Astrocyte (in vitro differentiated cells and primary cell): ENCODE measurements at regions not wholly inside any gene's neighbourhood (a gene's known extent, or its start where the extent isn't known, plus 50 kb on each side); places are given as distances from the start of the nearest gene placed in this dataset.

Source experiments
- DNase-seq: peaks from one replicate; pipeline ENCODE4 v3.0.0-alpha.2; 2010; ENCODE audit warnings: low read depth
- FAIRE-seq: peaks from 2 replicates; lab custom pipeline; 2011; peaks lifted over from hg19 to GRCh38; lab: Jason Lieb, UNC
- H2AFZ ChIP-seq: 2 replicates; pipeline ENCODE4 v1.6.0; 2012; ENCODE audit warnings: low read depth, low read length, inconsistent platforms
- H3K27ac ChIP-seq: 2 replicates; pipeline ENCODE4 v1.5.1; 2011; ENCODE audit warnings: low read depth, low read length, inconsistent platforms
- H3K27me3 ChIP-seq: 2 replicates; pipeline ENCODE4 v1.6.0; 2011; ENCODE audit warnings: low read length, inconsistent platforms; ENCODE audit not compliant: insufficient read depth
- H3K36me3 ChIP-seq: 2 replicates; pipeline ENCODE4 v1.5.1; 2011; ENCODE audit warnings: low read length, inconsistent platforms; ENCODE audit not compliant: insufficient read depth
- H3K4me1 ChIP-seq: 2 replicates; pipeline ENCODE4 v1.5.1; 2011; ENCODE audit warnings: low read length, inconsistent platforms; ENCODE audit not compliant: insufficient read depth
- H3K4me2 ChIP-seq: 2 replicates; pipeline ENCODE4 v1.6.0; 2012; ENCODE audit warnings: low read length, inconsistent platforms
- H3K4me3 ChIP-seq: 2 replicates; pipeline ENCODE4 v1.5.1; 2011; ENCODE audit warnings: low read depth, mild to moderate bottlenecking, low read length, inconsistent platforms; ENCODE audit not compliant: insufficient read depth
- H3K79me2 ChIP-seq: 2 replicates; pipeline ENCODE4 v1.6.0; 2012; ENCODE audit warnings: mild to moderate bottlenecking, low read length, inconsistent platforms; ENCODE audit not compliant: insufficient read depth
- H3K9ac ChIP-seq: 2 replicates; pipeline ENCODE4 v1.6.0; 2012; ENCODE audit warnings: mild to moderate bottlenecking, low read length, inconsistent platforms
- H3K9me3 ChIP-seq: 2 replicates; pipeline ENCODE4 v1.5.1; 2012; ENCODE audit warnings: low read depth, mild to moderate bottlenecking, low read length, inconsistent platforms; ENCODE audit not compliant: insufficient read depth
- H4K20me1 ChIP-seq: 2 replicates; pipeline ENCODE4 v1.6.0; 2012; ENCODE audit warnings: low read length, inconsistent platforms; ENCODE audit not compliant: insufficient read depth
- H3K27ac Mint-ChIP-seq: one replicate; pipeline ENCODE4 v1.8.0; 2021; ENCODE audit warnings: mild to moderate bottlenecking, mixed read lengths; ENCODE audit not compliant: unreplicated experiment
- H3K27me3 Mint-ChIP-seq: one replicate; pipeline ENCODE4 v1.8.0; 2021; ENCODE audit warnings: low read depth, mixed read lengths; ENCODE audit not compliant: unreplicated experiment
- H3K36me3 Mint-ChIP-seq: one replicate; pipeline ENCODE4 v1.8.0; 2021; ENCODE audit warnings: low read depth, mixed read lengths; ENCODE audit not compliant: unreplicated experiment
- H3K4me1 Mint-ChIP-seq: one replicate; pipeline ENCODE4 v1.8.0; 2021; ENCODE audit warnings: low read depth, mixed read lengths; ENCODE audit not compliant: unreplicated experiment
- H3K4me3 Mint-ChIP-seq: one replicate; pipeline ENCODE4 v1.8.0; 2021; ENCODE audit warnings: mild to moderate bottlenecking, moderate library complexity, mixed read lengths; ENCODE audit not compliant: unreplicated experiment
- H3K9me3 Mint-ChIP-seq: one replicate; pipeline ENCODE4 v1.8.0; 2021; ENCODE audit warnings: mild to moderate bottlenecking, mixed read lengths; ENCODE audit not compliant: unreplicated experiment
- EZH2 ChIP-seq: IDR thresholded peaks from 2 replicates; pipeline ENCODE4 v1.6.1; 2012; ENCODE audit warnings: mild to moderate bottlenecking, low read length, inconsistent platforms; ENCODE audit not compliant: insufficient read depth
- TF ChIP-seq, protein P1 (sequence below): IDR thresholded peaks from 2 replicates; pipeline ENCODE4 v1.5.1; 2011; ENCODE audit warnings: low read depth, mild to moderate bottlenecking, inconsistent platforms, low read length, moderate library complexity; ENCODE audit not compliant: insufficient read depth

DNA sequence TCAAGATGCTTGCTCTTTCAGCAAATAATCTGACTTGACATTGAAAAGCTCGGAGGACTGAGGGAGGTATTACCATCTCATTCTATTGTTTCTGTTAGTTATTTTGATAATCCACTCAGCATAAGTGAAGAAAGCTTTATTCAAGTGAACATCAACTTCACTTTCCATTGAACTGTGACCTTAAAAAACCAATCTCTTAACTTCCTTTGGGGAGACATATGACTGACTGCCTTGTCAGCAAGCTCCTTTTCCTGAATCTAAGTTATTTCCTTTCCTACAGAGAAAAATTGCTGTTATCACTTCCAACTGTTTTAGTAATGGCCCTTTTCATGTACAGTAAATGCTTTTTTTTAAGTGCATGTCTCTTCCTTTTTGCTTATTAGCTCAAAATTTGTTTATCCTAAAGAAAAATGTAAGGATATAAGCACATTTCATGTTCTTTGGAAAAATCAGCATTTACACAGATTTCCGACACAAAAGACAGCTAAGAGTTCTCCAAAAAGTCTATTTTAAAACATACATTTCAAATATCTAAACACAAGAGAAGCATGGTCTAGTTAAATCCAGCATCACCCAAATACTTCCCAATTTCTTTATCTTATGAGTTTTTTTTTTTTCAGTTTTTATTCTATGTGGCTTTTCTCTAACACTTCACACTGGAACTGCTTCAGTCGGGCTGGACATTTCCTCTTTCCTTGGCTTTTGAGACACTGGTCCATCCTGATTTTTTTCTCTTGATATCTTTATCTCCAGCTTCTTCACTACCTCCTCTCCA is 117.9 kb upstream of the DAB2 start:
- TF ChIP-seq EZH2: no peak
- TF ChIP-seq, protein P1, sequence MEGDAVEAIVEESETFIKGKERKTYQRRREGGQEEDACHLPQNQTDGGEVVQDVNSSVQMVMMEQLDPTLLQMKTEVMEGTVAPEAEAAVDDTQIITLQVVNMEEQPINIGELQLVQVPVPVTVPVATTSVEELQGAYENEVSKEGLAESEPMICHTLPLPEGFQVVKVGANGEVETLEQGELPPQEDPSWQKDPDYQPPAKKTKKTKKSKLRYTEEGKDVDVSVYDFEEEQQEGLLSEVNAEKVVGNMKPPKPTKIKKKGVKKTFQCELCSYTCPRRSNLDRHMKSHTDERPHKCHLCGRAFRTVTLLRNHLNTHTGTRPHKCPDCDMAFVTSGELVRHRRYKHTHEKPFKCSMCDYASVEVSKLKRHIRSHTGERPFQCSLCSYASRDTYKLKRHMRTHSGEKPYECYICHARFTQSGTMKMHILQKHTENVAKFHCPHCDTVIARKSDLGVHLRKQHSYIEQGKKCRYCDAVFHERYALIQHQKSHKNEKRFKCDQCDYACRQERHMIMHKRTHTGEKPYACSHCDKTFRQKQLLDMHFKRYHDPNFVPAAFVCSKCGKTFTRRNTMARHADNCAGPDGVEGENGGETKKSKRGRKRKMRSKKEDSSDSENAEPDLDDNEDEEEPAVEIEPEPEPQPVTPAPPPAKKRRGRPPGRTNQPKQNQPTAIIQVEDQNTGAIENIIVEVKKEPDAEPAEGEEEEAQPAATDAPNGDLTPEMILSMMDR: no peak
- Histone ChIP-seq H3K4me2 (no peak overlapping the region), H3K36me3 (no peaks in the 10 kb centered on the region), H3K9ac (no peak overlapping the region), H3K4me1 (peaks cover 4% of the 10 kb centered on the region), H3K4me3 (no peak overlapping the region), H3K79me2 (no peaks in the 10 kb centered on the region), H3K27me3 (no peaks in the 10 kb centered on the region), H4K20me1 (no peaks in the 10 kb centered on the region), H3K27ac (no peak overlapping the region), H2AFZ (peak overlapping the region; percentile 30), H3K9me3 (no peaks in the 10 kb centered on the region)
- DNase-seq (no peak), FAIRE-seq (no peak)
- Mint-ChIP-seq H3K4me1 (no peaks in the 10 kb centered on the region), H3K4me3 (no peak overlapping the region), H3K27me3 (peaks cover 3% of the 10 kb centered on the region), H3K36me3 (peaks cover 1% of the 10 kb centered on the region), H3K27ac (no peak overlapping the region), H3K9me3 (no peaks in the 10 kb centered on the region)

DNA sequence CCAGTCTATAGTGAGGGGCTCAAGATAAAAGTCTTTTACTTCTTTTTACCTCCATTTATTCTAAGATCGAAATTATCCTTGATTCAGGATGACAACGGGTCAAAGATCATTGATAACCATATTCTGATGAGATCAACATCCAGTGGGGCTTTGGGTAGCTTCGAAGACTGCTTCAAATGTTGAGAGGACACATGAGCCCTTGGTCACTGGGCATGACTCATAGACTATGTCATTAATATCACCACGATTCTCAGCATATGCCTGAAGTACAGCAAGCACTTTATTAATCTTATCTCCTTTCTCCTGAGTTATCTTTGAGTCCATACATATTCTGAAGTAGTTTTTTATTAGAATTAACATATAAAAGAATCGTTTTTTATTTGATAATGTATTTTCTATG is 117.1 kb upstream of the DAB2 start:
- Histone ChIP-seq H3K27me3 (no peaks in the 10 kb centered on the region), H3K4me2 (no peak overlapping the region), H3K79me2 (no peaks in the 10 kb centered on the region), H2AFZ (no peak overlapping the region), H3K9me3 (no peaks in the 10 kb centered on the region), H3K9ac (no peak overlapping the region), H3K27ac (no peak overlapping the region), H3K4me3 (no peak overlapping the region), H3K4me1 (peaks cover 4% of the 10 kb centered on the region), H4K20me1 (no peaks in the 10 kb centered on the region), H3K36me3 (no peaks in the 10 kb centered on the region)
- no peak overlapping the region for H3K4me3 Mint-ChIP-seq
- DNase-seq: peak; percentile 12
- H3K4me1 Mint-ChIP-seq: no peaks in the 10 kb centered on the region
- H3K27ac Mint-ChIP-seq: no peak overlapping the region
- peaks cover 1% of the 10 kb centered on the region for H3K36me3 Mint-ChIP-seq
- TF ChIP-seq, protein P1: no peak
- TF ChIP-seq EZH2: no peak
- no peak for FAIRE-seq
- H3K27me3 Mint-ChIP-seq: peaks cover 3% of the 10 kb centered on the region
- H3K9me3 Mint-ChIP-seq: no peaks in the 10 kb centered on the region

DNA sequence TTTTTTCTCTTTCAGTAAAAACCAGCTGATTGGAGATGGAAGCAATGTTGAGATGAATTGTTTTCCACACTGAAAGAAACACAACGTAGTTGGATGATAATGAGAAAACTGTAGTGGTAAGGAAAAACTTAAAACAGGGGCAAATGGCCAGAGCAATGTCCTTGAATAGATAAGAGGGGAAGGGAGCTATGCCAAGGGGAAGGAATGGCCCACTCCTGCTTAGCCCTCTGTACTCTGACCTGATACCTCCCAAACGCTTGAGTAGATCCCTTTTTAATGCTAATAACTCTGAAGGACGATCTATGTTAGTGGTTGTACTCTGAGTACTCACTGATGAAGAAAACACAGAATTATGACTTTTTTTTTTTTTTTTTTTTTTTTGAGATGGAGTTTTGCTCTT is 114.7 kb upstream of the DAB2 start:
- DNase-seq (no peak), FAIRE-seq (no peak)
- no peaks in the 10 kb centered on the region for H3K9me3 Mint-ChIP-seq
- H4K20me1 ChIP-seq: no peaks in the 10 kb centered on the region
- H2AFZ ChIP-seq: no peak overlapping the region
- H3K4me3 ChIP-seq: no peak overlapping the region
- H3K27ac Mint-ChIP-seq: no peak overlapping the region
- TF ChIP-seq EZH2: no peak
- H3K36me3 ChIP-seq: no peaks in the 10 kb centered on the region
- peaks cover 1% of the 10 kb centered on the region for H3K36me3 Mint-ChIP-seq
- no peaks in the 10 kb centered on the region for H3K4me1 Mint-ChIP-seq
- H3K4me3 Mint-ChIP-seq: no peak overlapping the region
- H3K4me1 ChIP-seq: peaks cover 4% of the 10 kb centered on the region
- H3K27me3 Mint-ChIP-seq: peaks cover 3% of the 10 kb centered on the region
- no peaks in the 10 kb centered on the region for H3K27me3 ChIP-seq
- H3K79me2 ChIP-seq: no peaks in the 10 kb centered on the region
- no peaks in the 10 kb centered on the region for H3K9me3 ChIP-seq
- H3K4me2 ChIP-seq: no peak overlapping the region
- no peak overlapping the region for H3K9ac ChIP-seq
- H3K27ac ChIP-seq: no peak overlapping the region
